DOHH2 (cell line): ENCODE measurements at regions not wholly inside any gene's neighbourhood (a gene's known extent, or its start where the extent isn't known, plus 50 kb on each side); places are given as distances from the start of the nearest gene placed in this dataset.

Source experiments
- H3F3A ChIP-seq: fragments of 200-600 bp; sonication (generic), shearing (Covaris generic); 2 replicates; pipeline ENCODE4 v1.6.0; 2016; ENCODE audit warnings: antibody characterized with exemption, mild to moderate bottlenecking; ENCODE audit not compliant: control insufficient read depth, insufficient read depth
- H3K27ac ChIP-seq: fragments of 200-600 bp; sonication (generic); 2 replicates; pipeline ENCODE4 v1.5.1; 2014; ENCODE audit warnings: low read depth, mild to moderate bottlenecking, low read length, moderate library complexity
- H3K27me3 ChIP-seq: fragments of 200-600 bp; sonication (generic); 2 replicates; pipeline ENCODE4 v1.6.1; 2014; ENCODE audit warnings: mild to moderate bottlenecking, low read length, mixed read lengths; ENCODE audit not compliant: control insufficient read depth
- H3K36me3 ChIP-seq: fragments of 200-600 bp; sonication (generic); 2 replicates; pipeline ENCODE4 v1.6.1; 2014; ENCODE audit warnings: mild to moderate bottlenecking, low read length, moderate library complexity, mixed read lengths; ENCODE audit not compliant: control insufficient read depth
- H3K4me1 ChIP-seq: fragments of 200-600 bp; sonication (generic); 2 replicates; pipeline ENCODE4 v1.6.1; 2014; ENCODE audit warnings: mild to moderate bottlenecking, low read length, mixed read lengths; ENCODE audit not compliant: control insufficient read depth
- H3K4me2 ChIP-seq: fragments of 200-600 bp; sonication (generic); 2 replicates; pipeline ENCODE4 v1.6.0; 2014; ENCODE audit warnings: mild to moderate bottlenecking, low read length, moderate library complexity
- H3K4me3 ChIP-seq: fragments of 200-600 bp; sonication (generic); 2 replicates; pipeline ENCODE4 v1.5.1; 2014; ENCODE audit warnings: mild to moderate bottlenecking, low read length, mixed read lengths
- H3K79me2 ChIP-seq: fragments of 200-600 bp; sonication (generic); 2 replicates; pipeline ENCODE4 v1.6.1; 2014; ENCODE audit warnings: mild to moderate bottlenecking, low read length, mixed read lengths; ENCODE audit not compliant: control insufficient read depth
- H3K9me2 ChIP-seq: fragments of 200-600 bp; sonication (generic); replicated peaks from 2 replicates; pipeline ENCODE4 v1.6.1; 2014; ENCODE audit warnings: mild to moderate bottlenecking, low read length, mixed read lengths; ENCODE audit not compliant: control insufficient read depth
- H3K9me3 ChIP-seq: fragments of 200-600 bp; sonication (generic); 2 replicates; pipeline ENCODE4 v1.6.1; 2014; ENCODE audit warnings: antibody characterized with exemption, low read length, mixed read lengths; ENCODE audit not compliant: control insufficient read depth, insufficient read depth
- H4K20me1 ChIP-seq: fragments of 200-600 bp; sonication (generic); 2 replicates; pipeline ENCODE4 v1.6.0; 2014; ENCODE audit warnings: low read depth, mild to moderate bottlenecking, antibody characterized with exemption, low read length, moderate library complexity; ENCODE audit not compliant: control insufficient read depth, insufficient read depth
- EZH2phosphoT487 ChIP-seq: fragments of 200-600 bp; sonication (generic); IDR thresholded peaks from 2 replicates; pipeline ENCODE4 v1.6.1; 2017; ENCODE audit warnings: borderline replicate concordance, mild to moderate bottlenecking, antibody characterized with exemption, low read length, moderate library complexity, mixed read lengths
- TF ChIP-seq, protein P1 (sequence below): fragments of 200-600 bp; sonication (generic); IDR thresholded peaks from one replicate; pipeline ENCODE4 v1.5.1; 2014; ENCODE audit warnings: antibody characterized with exemption, mild to moderate bottlenecking, low read depth, low read length; ENCODE audit not compliant: poor library complexity, severe bottlenecking

DNA sequence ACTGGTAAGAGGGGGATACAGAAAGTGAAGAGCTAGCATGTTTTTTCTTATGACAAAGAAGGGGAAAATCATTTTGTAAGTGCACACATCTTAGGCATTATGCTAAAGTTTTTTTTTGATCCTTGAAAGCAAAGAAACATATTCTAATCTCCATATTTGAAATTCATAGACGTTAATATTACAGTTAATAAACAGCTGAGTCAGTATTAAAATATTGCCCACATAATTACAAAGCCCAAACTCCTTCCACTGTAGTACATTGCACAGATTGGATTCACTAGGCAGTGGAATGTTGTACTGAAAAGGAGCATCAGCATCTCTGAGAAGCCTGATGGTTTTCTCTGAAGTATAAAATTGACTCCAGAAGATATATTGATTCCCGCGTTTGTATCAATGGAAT, 122.6 kb downstream of the ISOC1 start:
- no peaks in the 10 kb centered on the region for H3F3A ChIP-seq
- no peak overlapping the region for H3K27ac ChIP-seq
- no peaks in the 10 kb centered on the region for H4K20me1 ChIP-seq
- no peaks in the 10 kb centered on the region for H3K4me1 ChIP-seq
- no peaks in the 10 kb centered on the region for H3K9me3 ChIP-seq
- no peaks in the 10 kb centered on the region for H3K79me2 ChIP-seq
- TF ChIP-seq EZH2phosphoT487: no peak
- TF ChIP-seq, protein P1, sequence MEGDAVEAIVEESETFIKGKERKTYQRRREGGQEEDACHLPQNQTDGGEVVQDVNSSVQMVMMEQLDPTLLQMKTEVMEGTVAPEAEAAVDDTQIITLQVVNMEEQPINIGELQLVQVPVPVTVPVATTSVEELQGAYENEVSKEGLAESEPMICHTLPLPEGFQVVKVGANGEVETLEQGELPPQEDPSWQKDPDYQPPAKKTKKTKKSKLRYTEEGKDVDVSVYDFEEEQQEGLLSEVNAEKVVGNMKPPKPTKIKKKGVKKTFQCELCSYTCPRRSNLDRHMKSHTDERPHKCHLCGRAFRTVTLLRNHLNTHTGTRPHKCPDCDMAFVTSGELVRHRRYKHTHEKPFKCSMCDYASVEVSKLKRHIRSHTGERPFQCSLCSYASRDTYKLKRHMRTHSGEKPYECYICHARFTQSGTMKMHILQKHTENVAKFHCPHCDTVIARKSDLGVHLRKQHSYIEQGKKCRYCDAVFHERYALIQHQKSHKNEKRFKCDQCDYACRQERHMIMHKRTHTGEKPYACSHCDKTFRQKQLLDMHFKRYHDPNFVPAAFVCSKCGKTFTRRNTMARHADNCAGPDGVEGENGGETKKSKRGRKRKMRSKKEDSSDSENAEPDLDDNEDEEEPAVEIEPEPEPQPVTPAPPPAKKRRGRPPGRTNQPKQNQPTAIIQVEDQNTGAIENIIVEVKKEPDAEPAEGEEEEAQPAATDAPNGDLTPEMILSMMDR: no peak
- H3K9me2 ChIP-seq: no peaks in the 10 kb centered on the region
- H3K4me3 ChIP-seq: no peak overlapping the region
- H3K36me3 ChIP-seq: no peaks in the 10 kb centered on the region
- no peaks in the 10 kb centered on the region for H3K27me3 ChIP-seq
- no peak overlapping the region for H3K4me2 ChIP-seq

DNA sequence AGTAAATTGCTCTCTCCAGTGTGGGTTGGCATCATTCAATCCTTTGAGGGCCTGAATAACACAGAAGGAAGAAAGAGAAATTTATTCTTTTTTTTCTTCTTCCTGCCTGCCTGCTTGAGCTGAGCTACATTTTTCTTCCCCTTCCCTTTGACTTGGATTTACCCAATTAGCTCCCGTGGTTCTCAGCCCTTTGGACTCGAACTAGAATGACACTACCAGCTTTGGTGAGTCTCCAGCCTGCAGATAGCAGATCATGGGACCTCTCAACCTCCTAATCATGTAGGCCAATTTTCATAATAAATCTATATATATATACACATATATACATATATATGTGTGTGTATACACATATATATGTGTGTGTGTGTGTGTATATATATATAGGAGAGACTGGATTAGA, 128.6 kb downstream of the ISOC1 start:
- Histone ChIP-seq H3K4me3 (no peak overlapping the region), H3K27me3 (no peaks in the 10 kb centered on the region), H3K79me2 (no peaks in the 10 kb centered on the region), H3F3A (no peaks in the 10 kb centered on the region), H3K36me3 (no peaks in the 10 kb centered on the region), H3K27ac (no peak overlapping the region), H3K9me2 (no peaks in the 10 kb centered on the region), H3K9me3 (no peaks in the 10 kb centered on the region), H4K20me1 (no peaks in the 10 kb centered on the region), H3K4me1 (no peaks in the 10 kb centered on the region), H3K4me2 (no peak overlapping the region)
- TF ChIP-seq EZH2phosphoT487: no peak

DNA sequence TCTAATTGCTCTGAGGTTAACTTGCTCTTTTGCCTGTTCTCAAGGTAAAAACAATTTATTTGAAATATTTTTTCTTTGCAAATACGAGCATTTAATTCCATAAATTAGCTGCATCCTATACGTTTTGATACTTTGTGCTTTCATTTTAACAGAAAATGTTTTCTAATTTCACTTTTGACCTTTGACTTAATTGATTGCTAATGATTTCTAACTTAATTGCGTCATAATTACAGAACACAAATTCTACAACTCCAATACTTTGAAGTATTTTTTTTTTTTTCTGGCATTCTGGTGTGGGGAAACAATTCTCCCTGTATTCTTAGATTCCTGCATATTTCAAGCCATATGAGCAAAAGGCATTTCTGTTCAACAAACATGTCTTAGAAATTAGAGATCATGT, 134.0 kb downstream of the ISOC1 start:
- TF ChIP-seq EZH2phosphoT487: no peak
- TF ChIP-seq, protein P1: no peak
- H3F3A ChIP-seq: no peaks in the 10 kb centered on the region
- H4K20me1 ChIP-seq: no peaks in the 10 kb centered on the region
- H3K4me3 ChIP-seq: no peak overlapping the region
- no peaks in the 10 kb centered on the region for H3K9me3 ChIP-seq
- no peak overlapping the region for H3K4me2 ChIP-seq
- no peaks in the 10 kb centered on the region for H3K79me2 ChIP-seq
- H3K9me2 ChIP-seq: no peaks in the 10 kb centered on the region
- no peaks in the 10 kb centered on the region for H3K27me3 ChIP-seq
- no peaks in the 10 kb centered on the region for H3K36me3 ChIP-seq
- H3K4me1 ChIP-seq: no peaks in the 10 kb centered on the region
- no peak overlapping the region for H3K27ac ChIP-seq

DNA sequence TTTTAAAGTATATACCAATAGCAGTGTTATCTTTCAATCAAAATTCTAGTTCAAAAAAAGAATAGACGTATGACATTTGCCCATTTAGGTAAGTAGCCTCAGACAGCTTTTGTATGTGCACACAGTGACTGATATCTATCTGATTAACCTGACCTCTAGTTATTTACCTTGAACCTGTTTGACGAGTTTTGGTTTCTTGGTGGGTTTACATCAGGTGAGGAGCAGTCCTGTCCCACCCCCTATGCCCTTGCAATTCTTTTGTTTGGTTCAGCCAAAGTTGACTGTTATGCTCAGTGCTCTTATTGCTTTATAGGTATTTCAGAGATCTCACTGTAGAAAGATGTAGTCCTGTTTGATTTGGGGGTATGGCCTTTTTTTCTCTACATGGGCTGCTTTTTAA, 147.2 kb downstream of the ISOC1 start:
- H3F3A ChIP-seq: no peaks in the 10 kb centered on the region
- H3K4me3 ChIP-seq: no peak overlapping the region

More for the DNA sequence above, 147.2 kb downstream of the ISOC1 start:
- Histone ChIP-seq H3K79me2 (no peaks in the 10 kb centered on the region), H4K20me1 (no peaks in the 10 kb centered on the region), H3K36me3 (no peaks in the 10 kb centered on the region), H3K4me1 (no peaks in the 10 kb centered on the region), H3K27me3 (no peaks in the 10 kb centered on the region), H3K27ac (no peak overlapping the region), H3K9me2 (no peaks in the 10 kb centered on the region), H3K4me2 (no peak overlapping the region), H3K9me3 (no peaks in the 10 kb centered on the region)
- no peak for TF ChIP-seq EZH2phosphoT487
- TF ChIP-seq, protein P1: no peak
